B cell (primary cell): ENCODE measurements at regions not wholly inside any gene's neighbourhood (a gene's known extent, or its start where the extent isn't known, plus 50 kb on each side); places are given as distances from the start of the nearest gene placed in this dataset.
"Not testable (repeated sequence)": the region's sequence is repeated elsewhere in the genome, so short reads cannot be mapped to it uniquely, and the experiment has no call there.

Source experiments
- CTCF ChIP-seq: fragments of 200-600 bp; IDR thresholded peaks from one replicate; pipeline ENCODE4 v1.8.0; 2022; ENCODE audit warnings: antibody characterized with exemption, mild to moderate bottlenecking
- EZH2 ChIP-seq: IDR thresholded peaks from 2 replicates; pipeline ENCODE4 v1.6.1; 2012; ENCODE audit warnings: borderline replicate concordance, low read depth, mild to moderate bottlenecking, moderate library complexity, low read length; ENCODE audit not compliant: insufficient read depth, poor library complexity, severe bottlenecking

- TF ChIP-seq CTCF, EZH2: not testable (repeated sequence)
Measured at GRCh38 chr21:5144731-5145130, 5376.7 kb upstream of the TPTE start.
